Activated CD4-positive, CD25-positive, alpha-beta regulatory T cell treated with anti-CD3 and anti-CD28 coated beads, Interleukin-2, amount 50 U/mL, for 24 hours (primary cell): ENCODE measurements at regions not wholly inside any gene's neighbourhood (a gene's known extent, or its start where the extent isn't known, plus 50 kb on each side); places are given as distances from the start of the nearest gene placed in this dataset.
"Not testable (repeated sequence)": the region's sequence is repeated elsewhere in the genome, so short reads cannot be mapped to it uniquely, and the experiment has no call there.

Source experiments
- ATAC-seq, 2 donors: fragments of 150-1000 bp; cut with Tn5 transposase; one replicate each; pipeline ENCODE4 v1.10.0; 2021; ENCODE audit warnings: mild to moderate bottlenecking in 1 of 2, moderate library complexity in 1 of 2

DNA sequence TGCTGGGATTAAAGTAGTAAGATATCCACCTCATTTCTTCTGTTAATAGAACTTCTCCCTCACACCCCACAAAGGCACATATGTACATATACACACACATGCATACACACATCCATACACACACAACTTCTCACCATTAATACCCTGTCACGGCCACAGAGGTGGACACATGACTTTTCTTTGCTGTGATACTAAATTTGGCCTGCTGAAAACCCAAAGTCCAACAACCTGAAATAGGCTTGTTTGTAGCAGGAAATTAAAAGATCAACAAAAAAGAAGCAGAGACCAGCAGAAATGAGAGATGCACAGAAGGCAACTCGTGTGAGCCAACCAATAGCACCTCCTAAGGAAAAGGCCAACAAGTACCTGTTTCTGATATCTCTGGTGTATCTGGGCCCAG is 128.7 kb upstream of the PCGF5 start:
- no peak for ATAC-seq

DNA sequence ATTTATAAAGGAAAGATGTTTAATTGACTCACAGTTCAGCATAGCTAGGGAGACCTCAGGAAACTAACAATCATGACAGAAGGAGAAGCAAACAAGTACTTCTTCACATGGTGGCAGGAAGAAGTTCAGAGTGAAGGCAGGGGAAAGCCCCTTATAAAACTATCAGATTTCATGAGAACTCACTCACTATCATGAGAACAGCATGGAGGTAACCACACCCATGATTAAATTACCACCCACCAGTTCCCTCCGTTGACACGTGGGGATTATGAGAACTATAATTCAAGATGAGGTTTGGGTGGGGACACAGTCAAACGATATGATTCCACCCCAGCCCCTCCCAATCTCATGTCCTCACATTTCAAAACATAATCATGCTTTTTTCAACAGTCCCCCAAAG is 124.2 kb upstream of the PCGF5 start:
- peak in 1 of 2 donors; percentile 48 for ATAC-seq

DNA sequence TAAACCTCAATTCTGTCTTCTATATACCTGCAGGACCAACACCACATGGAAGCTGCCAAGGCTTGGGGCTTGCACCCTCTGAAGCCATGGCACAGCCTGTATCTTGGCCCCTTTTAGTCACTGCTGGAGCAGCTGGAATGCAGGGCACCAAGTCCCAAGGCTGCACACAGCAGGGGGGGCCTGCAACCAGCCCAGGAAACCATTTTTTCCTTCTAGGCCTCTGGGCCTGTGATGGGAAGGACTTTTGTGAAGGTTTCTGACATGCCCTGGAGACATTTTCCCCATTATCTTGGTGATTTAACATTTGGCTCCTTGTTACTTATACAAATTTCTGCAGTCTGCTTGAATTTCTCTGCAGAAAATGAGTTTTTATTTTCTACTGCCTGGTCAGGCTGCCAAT is 123.2 kb upstream of the PCGF5 start:
- ATAC-seq: no peak

DNA sequence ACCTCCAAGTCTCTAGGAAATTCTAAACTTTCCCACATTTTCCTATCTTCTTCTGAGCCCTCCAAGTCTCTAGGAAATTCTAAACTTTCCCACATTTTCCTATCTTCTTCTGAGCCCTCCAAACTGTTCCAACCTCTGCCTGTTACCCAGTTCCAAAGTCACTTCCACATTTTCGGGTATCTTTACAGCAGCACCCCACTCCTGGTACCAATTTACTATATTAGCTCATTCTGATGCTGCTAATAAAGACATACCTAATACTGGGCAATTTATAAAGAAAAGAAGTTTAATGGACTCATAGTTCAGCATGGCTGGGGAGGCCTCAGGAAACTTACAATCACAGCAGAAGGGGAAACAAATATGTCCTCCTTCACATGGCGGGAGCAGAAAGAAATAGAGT is 122.4 kb upstream of the PCGF5 start:
- ATAC-seq: not testable (repeated sequence)

DNA sequence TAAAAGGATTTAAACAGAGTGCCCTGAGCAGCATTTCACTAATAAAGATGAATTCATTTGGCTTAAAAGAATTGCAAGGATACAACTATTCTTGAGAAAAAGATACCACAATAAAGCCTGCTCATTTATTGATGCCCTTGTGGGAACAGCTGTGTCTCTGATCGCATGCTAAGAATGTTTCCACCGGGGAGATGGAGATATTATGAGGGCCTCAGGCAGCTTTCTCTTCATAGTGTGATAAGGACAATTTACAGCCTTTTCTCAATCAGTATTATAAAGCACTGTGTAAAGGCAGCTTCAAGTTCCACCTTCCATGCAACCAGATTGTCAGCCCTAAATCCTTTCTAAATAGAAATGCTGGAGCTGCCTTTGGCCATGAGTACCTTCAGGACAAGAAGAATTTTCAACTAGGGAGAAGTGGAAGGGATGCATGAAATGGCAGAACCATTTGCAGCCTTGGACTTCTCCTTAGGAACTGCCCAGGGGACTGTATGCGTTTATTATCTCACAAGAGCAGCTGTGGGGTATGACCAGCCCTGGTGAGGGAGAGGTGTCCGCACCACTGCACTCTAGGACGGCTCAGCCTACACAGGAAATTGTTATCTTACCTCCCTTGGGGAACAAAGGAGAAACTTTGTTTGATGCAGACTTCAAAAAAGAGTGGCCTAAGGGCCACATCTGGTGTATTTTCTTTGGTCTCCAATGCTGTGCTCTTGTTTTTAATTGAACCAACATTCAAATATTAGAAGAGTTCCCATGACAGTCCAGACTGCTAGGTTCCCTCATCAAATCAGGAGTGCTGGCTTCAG is 116.9 kb upstream of the PCGF5 start:
- no peak for ATAC-seq

DNA sequence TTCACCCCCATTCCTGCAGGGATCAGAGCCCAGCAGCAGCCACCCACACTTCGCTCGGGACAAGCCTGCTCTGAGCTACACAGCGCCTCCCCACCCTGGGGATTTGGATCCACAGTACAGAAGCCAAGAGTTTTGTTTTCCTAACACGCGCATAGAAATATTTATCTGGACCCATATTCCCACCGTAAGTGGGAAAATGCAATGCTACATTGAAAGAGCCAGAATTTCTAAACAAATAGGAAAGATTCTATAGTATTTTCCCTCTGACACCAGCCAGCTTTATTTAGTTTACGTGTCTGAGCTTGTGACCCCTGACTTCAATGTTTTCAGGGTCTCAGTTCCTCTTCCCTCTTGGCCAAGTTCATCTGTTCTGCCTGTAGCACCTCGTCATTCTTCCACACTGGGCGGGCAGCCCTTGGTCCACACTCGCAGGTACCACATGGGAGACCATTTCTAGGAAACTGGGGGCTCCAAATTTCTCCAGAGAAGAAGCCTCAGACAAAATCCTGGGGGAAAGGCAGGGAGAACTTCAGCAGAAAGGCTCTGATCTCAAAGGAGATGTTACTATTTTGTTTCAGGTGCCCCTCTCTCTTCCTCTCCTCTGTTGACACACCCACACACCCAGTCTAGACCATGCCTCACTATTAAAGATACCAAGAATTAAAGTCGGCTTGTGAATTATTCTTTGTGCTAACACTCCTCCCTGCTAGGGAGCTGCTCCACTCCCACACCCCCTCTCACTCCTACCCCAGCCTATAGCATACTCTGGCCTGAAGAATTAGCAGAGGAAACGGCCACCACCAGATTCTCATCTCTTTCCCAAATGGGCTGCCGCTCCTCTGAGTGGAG is 116.0 kb upstream of the PCGF5 start:
- ATAC-seq: no peak

DNA sequence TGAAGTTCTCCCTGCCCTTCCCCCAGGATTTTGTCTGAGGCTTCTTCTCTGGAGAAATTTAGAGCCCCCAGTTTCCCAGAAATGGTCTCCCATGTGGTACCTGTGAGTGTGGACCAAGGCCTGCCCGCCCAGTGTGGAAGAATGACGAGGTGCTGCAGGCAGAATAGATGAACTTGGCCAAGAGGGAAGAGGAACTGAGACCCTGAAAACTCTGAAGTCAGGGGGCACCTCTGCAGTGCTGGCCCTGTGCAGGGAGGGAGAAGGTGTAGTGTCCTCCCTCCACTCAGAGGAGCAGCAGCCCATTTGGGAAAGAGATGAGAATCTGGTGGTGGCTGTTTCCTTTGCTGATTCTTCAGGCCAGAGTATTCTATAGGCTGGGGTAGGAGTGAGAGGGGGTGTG is 115.2 kb upstream of the PCGF5 start:
- no peak for ATAC-seq

DNA sequence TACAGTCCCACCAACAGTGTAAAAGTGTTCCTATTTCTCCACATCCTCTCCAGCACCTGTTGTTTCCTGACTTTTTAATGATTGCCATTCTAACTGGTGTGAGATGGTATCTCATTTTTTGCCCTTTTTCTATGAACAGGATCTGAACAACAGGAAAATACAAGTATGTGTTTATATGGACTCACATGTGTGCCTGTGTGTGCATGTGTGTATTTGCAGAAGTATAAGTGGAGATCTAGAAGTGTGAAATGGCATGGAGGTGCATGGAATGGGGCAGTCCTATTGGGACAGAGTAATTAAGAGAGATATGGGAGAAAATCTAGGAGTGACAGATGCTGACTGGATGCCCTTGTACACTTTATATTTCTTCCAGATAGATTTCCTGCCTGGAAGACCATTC is 111.6 kb upstream of the PCGF5 start:
- ATAC-seq: no peak

DNA sequence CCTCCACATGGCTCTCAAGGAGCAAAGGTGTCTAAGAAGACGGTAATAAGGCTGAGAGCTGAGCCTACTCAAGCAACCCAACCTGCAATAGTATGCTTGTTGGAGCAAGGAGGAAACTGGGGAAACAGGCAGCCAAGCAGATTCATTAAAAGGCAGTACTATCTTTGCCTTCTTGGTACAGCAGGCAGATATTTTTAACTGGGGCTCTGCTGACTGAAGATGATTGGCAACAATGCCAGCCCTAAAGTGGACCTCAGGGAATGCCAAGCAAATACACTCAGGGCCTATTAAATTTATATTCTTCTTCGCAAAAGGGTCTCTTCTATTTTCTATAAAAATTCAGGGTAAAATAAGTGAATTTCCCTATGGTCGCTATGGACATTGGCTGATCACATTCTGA is 109.4 kb upstream of the PCGF5 start:
- no peak for ATAC-seq

DNA sequence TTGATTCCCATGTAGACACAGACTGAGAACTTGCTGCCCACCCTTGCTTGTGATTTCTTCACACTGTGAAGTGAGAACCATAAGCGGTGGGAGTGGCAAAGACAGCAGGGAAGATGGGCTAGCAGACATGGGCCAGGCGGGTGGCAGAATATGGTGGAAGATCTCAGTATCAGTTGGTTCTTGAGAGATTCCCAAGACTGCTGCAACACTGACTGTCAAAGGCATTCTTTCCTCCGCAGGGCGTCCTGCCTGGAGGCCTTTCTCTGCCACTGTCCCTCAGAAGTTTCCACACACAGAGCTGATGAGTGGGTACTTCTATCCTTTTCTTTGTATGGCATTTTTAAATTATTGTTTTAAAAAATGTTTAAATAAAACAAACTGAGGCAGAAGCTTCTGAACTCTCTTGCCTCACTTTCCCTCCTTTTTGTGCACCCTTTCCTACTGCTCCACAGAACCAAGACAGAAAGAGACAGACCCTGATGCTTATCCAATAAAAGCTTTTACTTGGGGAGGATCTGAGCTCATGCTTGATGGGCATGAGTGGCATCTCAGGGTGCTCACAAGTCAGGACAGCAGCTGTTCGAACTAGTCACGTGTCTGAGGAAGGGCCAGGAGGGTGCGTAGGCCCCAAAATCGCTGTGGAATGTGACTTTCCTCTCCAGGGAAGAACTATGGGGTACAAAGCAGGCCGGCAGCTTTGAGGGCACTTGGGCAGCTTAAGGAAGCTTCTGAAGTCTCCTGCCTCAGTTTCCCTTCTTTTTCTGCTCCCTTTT is 104.7 kb upstream of the PCGF5 start:
- no peak for ATAC-seq

DNA sequence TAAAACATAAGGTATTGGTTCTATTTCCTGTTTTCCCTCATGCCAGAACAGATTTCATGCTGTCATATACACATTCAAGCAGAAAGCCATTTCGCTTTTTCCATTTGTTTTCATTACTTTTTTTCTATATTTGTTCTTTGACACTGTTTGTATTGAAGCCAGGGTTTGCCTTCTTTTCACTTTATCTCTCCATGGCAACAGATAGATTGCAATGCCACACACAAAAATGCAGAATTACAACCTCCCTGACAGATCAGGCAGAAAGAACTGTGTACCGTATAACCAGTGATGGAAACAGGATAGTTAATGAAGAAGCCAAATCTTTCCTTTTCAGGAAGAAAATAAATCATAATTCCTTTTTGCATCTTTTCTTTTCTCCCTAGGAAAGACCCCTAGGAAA is 103.0 kb upstream of the PCGF5 start:
- no peak for ATAC-seq

DNA sequence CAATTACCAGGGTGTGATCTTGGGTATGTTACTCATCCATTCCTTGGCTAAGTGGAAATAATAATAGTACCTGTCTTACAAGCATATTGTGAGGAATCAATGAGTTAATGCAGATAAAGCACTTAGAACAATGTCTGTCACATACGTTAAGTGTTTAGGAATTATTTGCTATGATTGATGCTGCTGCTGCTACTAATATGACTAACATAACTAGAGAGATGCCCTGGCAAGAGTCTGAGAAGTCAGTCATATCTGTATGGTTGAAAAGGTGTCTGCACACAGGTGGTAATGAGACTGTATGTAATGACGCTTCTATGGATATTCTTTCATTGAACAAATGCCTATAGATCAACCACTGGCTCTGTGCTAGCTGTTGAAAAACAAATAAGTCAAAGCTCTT is 100.1 kb upstream of the PCGF5 start:
- no peak for ATAC-seq

DNA sequence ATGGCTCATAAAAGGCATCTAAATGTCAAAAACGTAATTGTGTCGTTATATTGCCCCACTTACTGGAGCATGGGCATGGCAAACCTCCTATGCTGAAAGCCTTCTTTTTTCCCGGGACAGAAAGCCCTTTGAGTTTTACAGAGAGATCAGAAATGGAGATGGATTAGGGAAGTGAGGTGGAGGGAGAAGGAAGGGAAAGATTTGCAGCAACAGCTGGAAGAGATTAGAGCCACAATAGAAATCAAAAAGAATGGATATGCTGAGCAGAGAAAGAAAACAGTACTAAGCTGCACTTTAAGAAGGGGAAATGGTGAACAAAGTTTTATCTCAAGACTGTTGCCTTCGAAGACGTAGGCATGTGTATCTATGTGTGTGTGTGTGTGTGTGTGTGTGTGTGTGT is 97.2 kb upstream of the PCGF5 start:
- ATAC-seq: no peak

DNA sequence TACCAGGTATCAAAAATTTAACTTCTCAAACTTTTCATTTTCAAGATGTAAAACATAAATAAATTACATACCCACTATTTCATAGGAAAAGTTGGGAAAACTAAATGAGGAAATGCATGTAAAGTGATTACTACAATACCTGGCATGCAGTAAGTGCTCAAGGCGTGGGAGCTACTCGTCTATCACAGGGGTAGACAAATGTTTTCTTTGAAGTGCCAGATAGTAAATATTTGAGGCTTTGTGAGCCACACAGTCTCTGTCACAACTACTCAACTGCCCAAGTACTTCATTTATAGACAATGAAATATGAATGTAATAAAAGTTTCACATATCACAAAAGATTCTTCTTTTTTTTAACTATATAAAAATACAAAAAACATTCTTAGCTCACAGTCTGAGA is 96.4 kb upstream of the PCGF5 start:
- ATAC-seq: no peak

DNA sequence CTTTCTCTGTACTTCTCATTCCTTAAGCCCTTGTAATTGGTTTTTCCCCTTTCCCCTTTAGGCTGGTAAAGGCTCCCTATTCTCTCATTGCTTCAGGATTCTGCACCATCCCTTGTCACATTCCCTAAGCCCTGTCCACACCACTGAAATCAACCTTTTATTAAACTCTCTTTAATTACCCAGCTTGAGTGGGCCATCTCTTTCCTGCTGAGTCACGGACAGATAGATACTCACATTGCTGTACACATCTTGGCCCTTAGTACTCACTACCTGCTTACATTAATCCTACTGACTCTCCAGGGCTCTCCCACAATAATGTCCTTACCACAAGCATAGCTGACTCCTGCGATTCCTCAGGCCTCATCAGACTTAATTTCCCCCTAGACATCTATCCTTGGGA is 94.0 kb upstream of the PCGF5 start:
- ATAC-seq: no peak

DNA sequence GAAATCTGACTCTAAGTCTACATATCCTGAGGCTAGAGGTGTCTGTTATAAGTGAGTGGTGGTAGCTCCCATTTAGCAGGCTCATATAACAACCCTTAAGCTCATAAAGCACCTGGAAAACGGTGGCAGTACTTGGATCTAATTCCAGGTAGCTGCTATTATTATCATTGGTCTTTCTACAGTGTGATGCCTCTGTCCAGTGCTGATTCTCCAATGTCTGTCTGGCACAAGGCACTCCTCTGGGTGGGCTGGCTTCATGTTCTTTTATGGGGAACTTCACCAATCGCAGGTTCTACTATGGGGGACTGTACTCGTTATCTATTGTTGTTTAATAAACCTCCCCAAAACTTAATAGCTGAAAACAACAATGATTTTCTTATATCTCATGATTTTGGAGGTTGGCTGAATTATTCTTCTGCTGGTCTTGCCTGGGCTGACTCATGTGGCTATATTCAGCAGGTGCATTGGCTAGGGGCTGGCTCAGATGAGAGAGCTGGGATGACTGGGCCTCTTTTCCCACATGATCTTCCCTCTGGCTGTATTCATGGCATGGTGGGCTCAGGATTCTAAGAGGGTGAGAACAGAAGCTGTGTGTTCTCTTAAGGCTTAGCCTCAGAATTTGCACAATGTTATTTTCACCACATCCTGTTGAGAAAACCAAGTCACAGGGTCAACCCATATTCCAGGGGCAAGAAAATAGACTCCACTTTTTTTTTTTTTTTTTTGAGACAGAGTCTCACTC is 93.0 kb upstream of the PCGF5 start:
- ATAC-seq: no peak

DNA sequence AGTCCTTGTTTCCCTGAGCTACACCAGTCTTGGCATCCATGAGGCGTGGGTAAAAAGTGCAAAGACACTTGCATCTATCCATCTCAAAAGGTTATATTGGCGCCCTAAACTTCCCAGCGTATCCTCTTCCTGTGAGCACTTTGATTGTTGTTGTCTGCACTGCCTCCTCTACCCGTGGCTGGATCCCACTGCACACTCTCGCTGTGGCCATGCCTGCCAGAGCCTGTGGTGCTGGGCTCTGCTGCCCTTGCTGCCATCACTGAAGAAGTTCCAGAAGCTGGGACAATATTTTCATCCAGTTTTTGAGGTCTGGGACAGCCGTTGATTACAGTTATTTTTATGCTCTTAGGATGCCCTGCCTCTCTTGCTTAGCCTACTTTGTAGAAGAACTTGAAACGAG is 85.3 kb upstream of the PCGF5 start:
- no peak for ATAC-seq

DNA sequence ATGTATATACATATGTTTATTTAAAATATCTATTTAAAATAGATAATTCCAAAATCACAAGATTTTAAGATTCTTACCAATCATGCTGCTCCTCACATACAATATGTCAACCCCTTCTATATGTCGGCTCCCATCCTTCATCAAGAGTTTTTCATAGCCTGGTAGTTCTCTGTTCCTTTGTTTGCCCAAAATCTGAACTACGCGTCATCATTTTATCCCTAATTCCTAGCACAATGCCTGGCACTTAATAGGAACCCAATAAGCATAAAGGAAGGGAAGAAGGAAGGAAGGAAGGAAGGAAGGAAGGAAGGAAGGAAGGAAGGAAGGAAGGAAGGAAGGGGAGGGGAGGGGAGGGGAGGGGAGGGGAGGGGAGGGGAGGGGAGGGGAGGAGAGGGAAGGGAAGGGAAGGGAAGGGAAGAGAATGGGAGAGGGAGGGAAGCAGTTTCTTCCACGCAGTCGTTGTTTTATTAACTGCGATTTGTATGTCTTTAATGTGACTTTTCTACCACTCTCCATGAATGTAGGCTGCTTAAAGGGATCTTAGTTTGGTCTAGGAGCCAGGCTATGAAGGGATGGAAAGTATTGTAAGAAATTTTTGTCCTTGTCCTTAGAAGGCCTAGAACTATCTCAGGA is 83.3 kb upstream of the PCGF5 start:
- ATAC-seq: no peak

DNA sequence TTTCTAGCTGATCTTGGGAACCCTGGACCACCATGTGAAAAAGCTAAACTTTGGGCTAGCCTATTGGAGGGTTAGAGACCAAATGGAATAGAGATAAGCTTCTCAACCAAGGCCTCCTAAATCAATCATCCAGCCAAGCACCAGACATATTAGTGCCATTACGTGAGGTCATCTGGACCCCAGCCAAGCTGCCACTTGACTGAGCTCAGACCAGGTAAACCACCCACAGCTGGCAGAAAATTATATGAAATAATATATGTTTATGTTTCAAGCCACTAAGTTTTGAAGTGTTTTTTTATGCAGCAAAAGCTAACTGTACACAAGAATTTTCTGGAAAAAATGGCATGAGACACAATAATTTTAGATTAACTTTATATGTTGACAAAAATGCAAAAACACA is 82.6 kb upstream of the PCGF5 start:
- ATAC-seq: no peak

DNA sequence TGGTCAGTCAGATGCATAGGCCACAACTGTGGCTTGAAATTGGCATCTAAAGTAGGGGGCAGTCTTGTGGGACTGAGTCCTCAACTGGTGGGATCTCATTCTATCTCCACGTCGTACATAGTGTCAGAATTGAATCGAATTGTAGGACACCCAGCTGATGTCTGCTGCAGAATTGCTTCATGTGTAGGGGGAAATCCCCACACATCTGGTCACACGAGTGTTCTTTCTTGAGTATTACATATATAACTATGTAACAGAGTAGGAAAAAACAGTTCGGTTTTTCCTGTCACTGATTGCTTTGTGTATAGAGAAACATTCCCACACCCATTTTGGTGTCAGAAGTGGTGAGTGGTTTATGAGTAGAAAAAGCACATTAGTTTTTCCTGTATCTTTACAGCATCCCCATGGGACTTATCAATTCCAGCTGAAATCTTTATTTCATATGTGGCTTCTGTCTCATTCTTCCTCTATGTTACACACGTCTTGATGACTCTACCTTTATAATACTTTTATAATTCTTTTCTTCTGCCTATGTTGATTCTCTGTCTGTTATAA is 79.4 kb upstream of the PCGF5 start:
- ATAC-seq: no peak

DNA sequence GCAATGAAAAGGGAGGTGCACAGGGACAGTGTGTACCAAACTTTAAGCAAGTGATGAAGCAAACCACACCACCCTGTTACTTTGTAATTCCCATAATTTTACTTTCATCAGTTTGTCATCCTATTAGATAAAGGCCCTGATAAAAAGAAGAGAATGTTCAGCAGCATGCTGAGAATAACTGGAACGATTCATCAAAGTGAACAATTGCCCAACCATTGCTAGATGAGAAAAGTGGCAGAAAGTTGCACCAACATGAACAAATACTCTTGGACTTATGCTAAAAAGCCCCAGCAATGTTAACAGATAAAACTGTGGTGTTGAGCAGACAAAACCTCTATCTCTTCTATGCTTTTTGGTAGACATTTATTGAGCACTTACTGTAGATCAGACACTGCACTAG is 75.5 kb upstream of the PCGF5 start:
- ATAC-seq: no peak

DNA sequence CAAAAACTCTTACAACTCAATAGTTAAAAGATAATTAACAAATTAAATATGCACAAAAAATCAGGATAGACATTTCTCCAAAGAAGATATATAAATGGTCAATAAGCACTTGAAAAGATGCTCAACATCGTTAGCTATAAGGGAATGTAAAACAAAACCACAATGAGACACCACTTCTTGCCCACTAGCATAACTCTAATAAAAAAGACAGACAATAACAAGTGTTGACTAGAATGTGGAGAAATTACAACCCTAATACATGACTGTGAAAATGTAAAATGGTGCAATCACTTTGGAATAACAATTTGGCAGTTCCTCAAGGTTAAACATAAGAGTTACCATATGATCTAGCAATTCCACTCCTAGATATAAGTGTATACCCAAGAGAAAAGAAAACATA is 74.3 kb upstream of the PCGF5 start:
- ATAC-seq: no peak
